PC-9 (cell line): ENCODE measurements at regions not wholly inside any gene's neighbourhood (a gene's known extent, or its start where the extent isn't known, plus 50 kb on each side); places are given as distances from the start of the nearest gene placed in this dataset.

ENCODE experiments used
- CTCF ChIP-seq: fragments of 200-600 bp; sonication (generic); conservative IDR thresholded peaks from 2 replicates; pipeline ENCODE4 v1.6.1; 2017; ENCODE audit warnings: mixed run types, antibody characterized with exemption, mild to moderate bottlenecking, moderate library complexity
- EZH2 ChIP-seq: fragments of 200-600 bp; sonication (generic); IDR thresholded peaks from 2 replicates; pipeline ENCODE4 v1.8.0; 2017; ENCODE audit warnings: antibody characterized with exemption, low read depth

GRCh38 chr5:125106881-125107280 lies 360.4 kb upstream of the ZNF608 start:
- TF ChIP-seq CTCF, result no peak
- no peak for TF ChIP-seq EZH2
